Inflammatory macrophage treated with lipopolysaccharide for 4 hours (primary cell): ENCODE measurements at regions not wholly inside any gene's neighbourhood (a gene's known extent, or its start where the extent isn't known, plus 50 kb on each side); places are given as distances from the start of the nearest gene placed in this dataset.
"Not testable (repeated sequence)": the region's sequence is repeated elsewhere in the genome, so short reads cannot be mapped to it uniquely, and the experiment has no call there.

Experiments used
- DNase-seq: peaks from one replicate; pipeline ENCODE4 v3.0.0-alpha.2; 2020

DNA sequence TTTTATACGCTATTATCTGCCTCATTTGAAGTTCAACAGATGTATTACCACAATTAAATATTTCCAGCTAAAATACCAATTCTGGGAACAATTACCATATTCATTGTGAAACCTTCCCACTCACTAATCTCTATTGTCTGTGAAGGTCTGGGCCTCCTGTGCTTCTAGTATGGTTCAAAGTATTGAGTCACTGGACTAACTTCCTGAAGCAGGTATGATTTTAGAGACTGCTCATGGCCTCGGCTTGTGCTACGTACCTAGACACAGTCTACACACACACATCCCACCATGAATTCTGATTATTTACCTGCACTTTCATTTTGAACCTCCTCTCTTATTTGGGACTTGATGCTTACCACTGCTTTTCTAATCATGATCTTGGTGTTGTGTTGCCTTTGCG lies 180.7 kb upstream of the EPHA4 start:
- no peak for DNase-seq

GRCh38 chr2:221750316-221750715 lies 178.2 kb upstream of the EPHA4 start:
- no peak for DNase-seq

DNA sequence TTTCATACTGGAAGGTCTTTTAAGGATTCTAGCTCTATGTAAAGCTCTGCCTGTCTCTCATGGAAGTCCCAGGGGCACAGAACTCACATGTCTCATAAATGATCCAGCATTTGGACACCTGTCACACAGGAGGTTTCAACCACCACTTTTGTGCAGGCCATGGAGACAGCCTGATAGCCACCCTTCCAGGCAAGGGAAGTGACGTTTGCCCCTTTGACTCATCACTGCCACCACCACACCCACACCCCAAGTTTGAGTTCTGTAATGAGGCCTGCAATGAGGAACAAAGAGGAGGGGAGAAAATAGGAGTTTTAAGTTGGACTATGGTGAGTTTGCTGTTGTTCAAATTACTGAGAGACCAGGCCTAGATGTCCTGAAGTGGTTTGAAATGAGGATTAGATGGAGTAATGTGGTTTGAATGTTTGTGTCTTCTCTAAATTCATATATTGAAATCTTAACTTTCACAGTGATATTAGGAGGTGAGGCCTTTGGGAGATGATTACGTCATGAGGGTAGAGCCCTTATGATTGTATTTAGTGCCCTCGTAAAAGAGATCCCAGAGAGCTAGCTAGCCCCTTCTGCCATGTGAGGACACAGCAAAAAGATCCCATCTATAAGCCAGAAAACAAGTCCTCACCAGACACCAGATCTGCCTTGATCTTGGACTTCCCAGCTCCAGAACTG lies 175.3 kb upstream of the EPHA4 start:
- DNase-seq: no peak

GRCh38 chr2:221741496-221742211 lies 169.6 kb upstream of the EPHA4 start:
- DNase-seq: no peak

GRCh38 chr2:221731432-221732145 lies 159.5 kb upstream of the EPHA4 start:
- DNase-seq: no peak

DNA sequence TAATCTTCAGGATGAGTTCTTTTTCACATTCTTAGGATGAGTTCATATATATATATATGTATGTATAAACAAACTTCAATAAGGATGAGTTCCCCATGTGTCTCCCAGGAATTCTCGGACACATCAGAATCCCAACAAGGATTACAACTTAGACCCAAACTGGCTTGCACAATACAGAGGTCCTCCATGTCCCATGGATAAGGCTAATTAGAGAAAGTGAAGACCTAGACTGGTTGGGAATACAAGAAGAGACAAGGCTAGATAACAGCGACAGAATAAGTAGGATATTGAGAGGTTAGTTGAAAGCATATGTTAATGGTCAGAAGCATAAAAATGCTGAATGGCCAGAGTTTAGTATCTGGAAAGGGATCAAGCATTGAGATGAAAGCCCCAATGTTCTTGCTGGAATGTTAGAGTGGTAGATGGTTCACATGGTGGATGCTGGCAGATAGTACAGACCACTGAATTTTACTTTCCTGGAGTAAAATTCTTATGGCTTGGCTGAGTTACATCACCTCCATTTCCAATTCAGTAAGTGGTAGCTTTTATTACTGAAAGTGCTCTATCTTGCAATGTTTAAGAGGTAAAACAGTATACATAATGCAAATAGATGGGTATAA lies 154.9 kb upstream of the EPHA4 start:
- no peak for DNase-seq

- no peak for DNase-seq
These were observed 152.6 kb upstream of the EPHA4 start for GRCh38 chr2:221724631-221725203.

DNA sequence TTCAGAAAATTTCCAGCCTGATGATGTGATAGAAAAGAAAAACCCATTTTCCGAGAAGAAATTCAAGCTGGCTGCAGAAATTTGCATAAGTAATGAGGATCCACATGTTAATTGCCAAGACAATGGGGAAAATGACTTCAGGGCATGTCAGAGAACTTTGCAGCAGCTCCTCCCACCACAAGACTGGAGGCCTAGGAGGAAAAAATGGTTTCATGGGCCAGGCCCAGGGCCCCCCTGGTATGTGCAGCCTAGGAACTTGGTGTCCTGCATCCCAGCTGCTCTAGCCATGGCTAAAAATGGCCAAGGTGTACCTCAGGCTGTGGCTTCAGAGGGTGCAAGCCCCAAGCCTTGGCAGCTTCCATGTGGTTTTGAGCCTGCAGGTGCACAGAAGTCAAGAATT lies 152.0 kb upstream of the EPHA4 start:
- DNase-seq: not testable (repeated sequence)

- no peak for DNase-seq
These were observed 144.6 kb upstream of the EPHA4 start for GRCh38 chr2:221716426-221717303.

DNA sequence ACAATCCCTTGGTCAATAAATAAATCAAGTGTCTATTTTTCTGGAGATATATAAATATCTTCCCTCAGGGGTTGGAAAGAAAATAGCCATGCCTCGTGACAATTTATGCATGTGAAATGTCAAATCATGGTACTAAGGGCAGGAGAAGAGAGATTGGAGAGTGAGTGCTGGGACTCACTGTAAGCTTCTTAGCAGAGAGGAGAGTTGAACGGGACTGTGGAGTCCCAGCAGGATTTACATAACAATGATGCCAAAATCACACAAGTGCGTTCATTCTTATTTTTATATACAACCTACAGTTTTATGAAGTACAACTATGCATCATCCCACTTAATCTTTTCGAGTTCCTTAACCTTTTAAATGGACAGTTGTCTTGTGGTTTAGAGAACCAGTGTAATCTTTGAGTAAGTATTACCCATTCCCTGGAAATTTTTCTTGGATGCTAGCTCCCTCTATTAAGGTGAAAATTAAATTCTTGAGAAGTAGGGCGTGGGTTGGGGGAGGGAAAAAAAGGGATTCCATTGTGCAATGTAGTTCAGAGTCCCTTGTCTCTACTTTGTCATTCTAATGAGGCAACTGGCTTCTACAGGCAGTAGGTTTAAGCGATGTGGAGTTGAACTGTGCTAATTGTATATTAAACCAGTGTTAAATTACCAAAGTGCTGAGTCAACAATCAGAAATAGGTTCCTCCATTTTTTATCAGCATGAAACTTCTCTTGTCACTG lies 143.6 kb upstream of the EPHA4 start:
- no peak for DNase-seq

DNA sequence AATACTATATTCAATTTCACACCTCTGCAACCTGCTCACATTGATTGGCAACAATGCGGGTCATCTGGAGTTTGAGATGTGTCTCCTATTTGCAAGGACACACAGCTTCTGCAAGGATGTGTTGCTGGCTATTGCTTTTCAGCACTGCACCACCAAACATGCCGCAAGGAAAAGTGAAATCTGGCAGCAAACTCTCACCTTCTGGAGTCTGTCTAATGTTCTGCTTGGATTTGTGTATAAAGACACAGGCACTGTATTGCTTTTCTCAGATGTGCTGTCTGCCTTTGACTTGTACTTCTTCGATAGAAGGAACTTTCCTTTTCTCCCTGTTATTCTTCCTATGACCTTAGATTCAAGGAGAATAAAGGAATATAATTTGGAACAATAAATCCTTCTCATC lies 138.6 kb upstream of the EPHA4 start:
- no peak for DNase-seq

GRCh38 chr2:221708902-221709301 lies 136.8 kb upstream of the EPHA4 start:
- DNase-seq: no peak

DNA sequence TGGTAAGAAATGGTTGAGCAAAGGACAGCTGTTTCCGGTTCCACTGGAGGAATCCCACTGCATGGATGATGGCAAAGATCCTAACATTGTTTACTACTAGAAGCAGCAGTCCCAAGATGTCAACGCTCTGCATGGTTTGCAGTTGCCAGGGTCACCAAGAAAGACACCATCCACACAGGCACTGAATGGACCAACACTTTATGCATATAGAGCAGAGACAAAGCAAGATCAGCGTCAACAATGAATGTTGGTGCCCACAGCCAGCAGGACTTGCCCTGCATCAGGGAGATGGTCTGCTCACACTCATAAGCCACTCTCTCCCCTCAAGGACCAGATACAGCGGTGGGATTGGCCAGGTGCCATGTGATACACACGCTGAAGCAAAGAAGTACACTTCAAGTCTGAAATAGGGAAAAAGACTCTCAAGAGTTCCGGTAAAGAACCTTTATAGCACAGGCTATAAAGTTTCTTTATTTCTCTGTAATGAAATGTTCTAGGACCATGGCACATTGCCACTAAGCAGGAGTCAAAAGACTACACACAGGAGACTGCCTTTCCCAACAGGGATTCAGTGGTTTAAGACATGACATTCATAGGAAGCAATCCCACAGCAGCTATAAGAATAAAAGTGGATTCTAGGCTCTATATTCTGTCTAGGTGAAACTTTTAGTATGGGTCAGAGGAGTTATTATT lies 133.2 kb upstream of the EPHA4 start:
- DNase-seq: no peak

GRCh38 chr2:221704442-221704841 lies 132.3 kb upstream of the EPHA4 start:
- no peak for DNase-seq

DNA sequence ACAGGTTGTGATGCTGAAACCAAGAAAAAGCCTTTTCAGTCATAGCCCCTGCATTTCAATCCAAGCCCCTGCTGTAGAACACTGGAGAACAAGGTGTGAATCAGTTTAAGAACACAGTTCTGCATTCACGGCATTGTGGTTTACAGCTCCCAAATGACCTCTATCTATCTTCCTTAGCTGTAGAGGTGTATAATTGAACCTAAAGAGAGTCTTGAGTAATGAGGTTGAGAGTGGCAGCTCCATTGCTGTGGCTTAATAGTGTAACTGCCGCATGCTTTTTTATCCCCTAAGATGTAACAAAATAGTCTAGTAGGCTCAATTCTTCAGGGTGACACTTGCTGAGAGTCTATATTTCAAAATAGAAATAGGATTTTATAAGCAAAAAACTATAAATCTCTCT lies 121.3 kb upstream of the EPHA4 start:
- no peak for DNase-seq

DNA sequence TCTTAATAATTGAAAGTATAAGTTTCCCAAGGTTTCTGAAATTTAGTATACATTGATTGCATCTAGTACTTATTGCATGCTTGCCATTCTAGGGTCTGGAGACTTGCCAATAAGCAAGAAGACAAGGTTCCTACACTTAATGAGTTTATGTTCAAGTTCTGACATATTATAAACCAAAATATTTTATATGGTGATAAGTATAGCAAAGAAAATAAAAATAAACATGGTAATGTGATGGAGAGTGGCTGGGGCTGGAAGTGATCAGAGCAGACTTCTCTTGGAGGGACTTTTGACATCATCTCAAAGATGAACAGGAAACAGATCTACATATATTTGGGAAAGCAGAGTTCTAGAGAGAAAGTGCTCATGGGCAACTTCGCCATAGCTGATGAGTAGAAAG lies 119.5 kb upstream of the EPHA4 start:
- no peak for DNase-seq

DNA sequence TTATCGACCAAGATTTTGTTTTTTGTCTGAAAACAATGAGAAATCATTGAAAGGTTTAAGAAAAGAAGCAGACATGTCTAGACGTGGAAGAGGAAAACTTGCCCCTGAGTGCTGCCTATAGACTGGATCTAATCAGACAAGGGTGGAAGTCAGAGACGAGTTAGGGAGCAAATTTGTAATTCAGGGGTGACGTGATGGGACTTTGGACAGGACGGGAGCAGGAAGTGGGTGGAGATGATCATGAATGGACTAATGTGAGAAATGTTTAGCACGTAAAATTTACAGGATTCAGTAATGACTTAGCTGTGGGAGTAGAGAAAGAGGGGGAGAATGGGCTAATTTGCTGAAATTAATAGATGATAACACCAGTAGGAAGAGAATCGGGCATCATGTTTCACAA lies 117.0 kb upstream of the EPHA4 start:
- no peak for DNase-seq

GRCh38 chr2:221680548-221680947 lies 108.4 kb upstream of the EPHA4 start:
- no peak for DNase-seq

- no peak for DNase-seq
These were observed 105.6 kb upstream of the EPHA4 start for GRCh38 chr2:221677688-221678087.

GRCh38 chr2:221676566-221677172 lies 104.6 kb upstream of the EPHA4 start:
- DNase-seq: no peak
